ENCODE measurements at regions not wholly inside any gene's neighbourhood (a gene's known extent, or its start where the extent isn't known, plus 50 kb on each side); places are given as distances from the start of the nearest gene placed in this dataset.

DNA sequence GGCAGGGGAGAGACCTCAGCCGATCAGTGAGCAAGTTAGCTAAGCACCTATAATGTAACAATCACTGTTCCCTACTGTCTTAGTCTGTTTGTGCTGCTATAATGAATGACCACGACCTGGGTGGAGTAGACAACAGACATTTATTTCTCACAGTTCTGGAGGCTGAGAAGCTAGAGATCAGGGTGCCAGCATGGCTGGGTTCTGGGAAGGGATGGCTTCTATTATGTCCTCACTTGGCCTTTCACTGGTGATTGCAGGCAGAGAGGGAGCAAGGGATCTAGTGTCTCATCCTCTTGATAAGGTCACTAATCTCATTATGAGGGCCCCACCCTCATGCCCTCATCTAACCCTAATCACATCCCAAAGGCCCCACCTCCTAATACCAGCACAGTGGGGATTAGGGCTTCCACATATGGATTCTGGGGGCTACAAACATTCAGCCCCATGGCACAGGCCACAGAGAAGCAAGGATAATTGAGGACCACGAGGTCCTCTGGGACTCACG, 162.5 kb downstream of the CD83 start:
- H3K9me3 ChIP-seq, result no peaks in the 10 kb centered on the region
- DNase-seq, result no peak
- TF ChIP-seq EP300 (IDR thresholded peaks at IDR 0.05) (no peak), POLR2A (IDR thresholded peaks at IDR 0.05) (no peak)
- TF ChIP-seq, protein P1, sequence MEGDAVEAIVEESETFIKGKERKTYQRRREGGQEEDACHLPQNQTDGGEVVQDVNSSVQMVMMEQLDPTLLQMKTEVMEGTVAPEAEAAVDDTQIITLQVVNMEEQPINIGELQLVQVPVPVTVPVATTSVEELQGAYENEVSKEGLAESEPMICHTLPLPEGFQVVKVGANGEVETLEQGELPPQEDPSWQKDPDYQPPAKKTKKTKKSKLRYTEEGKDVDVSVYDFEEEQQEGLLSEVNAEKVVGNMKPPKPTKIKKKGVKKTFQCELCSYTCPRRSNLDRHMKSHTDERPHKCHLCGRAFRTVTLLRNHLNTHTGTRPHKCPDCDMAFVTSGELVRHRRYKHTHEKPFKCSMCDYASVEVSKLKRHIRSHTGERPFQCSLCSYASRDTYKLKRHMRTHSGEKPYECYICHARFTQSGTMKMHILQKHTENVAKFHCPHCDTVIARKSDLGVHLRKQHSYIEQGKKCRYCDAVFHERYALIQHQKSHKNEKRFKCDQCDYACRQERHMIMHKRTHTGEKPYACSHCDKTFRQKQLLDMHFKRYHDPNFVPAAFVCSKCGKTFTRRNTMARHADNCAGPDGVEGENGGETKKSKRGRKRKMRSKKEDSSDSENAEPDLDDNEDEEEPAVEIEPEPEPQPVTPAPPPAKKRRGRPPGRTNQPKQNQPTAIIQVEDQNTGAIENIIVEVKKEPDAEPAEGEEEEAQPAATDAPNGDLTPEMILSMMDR (IDR thresholded peaks at IDR 0.05), result no peak
- no peaks in the 10 kb centered on the region for H3K27me3 ChIP-seq
- H3K27ac ChIP-seq, result no peak overlapping the region
- no peaks in the 10 kb centered on the region for H3K36me3 ChIP-seq
- WGBS, 3 donors, result 85 to 95% (median 94%) methylated on average over 4 of the region's 4 CpGs
- peaks cover 9% of the 10 kb centered on the region for H3K4me1 ChIP-seq (ENCODE audit: insufficient read depth)
- H3K4me3 ChIP-seq, result no peak overlapping the region
- intact Hi-C loops (cut with DNase I), result no loop called here

DNA sequence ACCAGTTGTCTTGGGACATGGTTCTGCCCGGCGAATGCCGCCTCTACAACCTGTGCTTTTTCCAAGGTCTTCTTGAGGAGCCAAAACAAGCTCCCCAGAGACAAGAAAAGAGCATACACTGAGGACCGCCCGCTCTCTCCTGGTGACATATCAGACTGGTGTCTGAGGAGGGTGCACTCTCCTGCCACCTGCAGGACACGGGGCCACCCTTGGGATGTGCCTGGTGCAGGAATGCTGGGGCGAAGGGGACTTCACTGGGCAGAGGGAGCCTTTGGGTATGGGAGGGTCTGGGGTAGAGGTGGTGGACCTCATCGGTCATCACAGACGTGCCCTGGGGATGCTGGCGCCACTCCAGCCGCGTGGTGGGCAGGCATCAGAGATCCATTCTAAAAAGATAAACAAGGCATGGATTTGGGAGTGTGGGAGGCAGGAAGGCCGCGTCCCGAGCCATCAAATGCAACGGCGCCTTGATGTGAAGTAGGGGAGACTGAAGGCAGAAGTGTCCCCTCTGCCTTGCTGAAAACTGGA, 163.3 kb downstream of the CD83 start:
- 94 to 96% (median 95%) methylated on average over 17 of the region's 17 CpGs for WGBS, 3 donors
- no peaks in the 10 kb centered on the region for H3K27me3 ChIP-seq
- intact Hi-C loops (cut with DNase I), result no loop called here
- H3K4me1 ChIP-seq (ENCODE audit: insufficient read depth), result peaks cover 1% of the 10 kb centered on the region
- TF ChIP-seq EP300 (IDR thresholded peaks at IDR 0.05) (no peak), POLR2A (IDR thresholded peaks at IDR 0.05) (no peak)
- TF ChIP-seq, protein P1 (IDR thresholded peaks at IDR 0.05), result no peak
- no peaks in the 10 kb centered on the region for H3K9me3 ChIP-seq
- H3K27ac ChIP-seq, result no peak overlapping the region
- no peak for DNase-seq
- H3K36me3 ChIP-seq, result no peaks in the 10 kb centered on the region
- H3K4me3 ChIP-seq, result no peak overlapping the region

DNA sequence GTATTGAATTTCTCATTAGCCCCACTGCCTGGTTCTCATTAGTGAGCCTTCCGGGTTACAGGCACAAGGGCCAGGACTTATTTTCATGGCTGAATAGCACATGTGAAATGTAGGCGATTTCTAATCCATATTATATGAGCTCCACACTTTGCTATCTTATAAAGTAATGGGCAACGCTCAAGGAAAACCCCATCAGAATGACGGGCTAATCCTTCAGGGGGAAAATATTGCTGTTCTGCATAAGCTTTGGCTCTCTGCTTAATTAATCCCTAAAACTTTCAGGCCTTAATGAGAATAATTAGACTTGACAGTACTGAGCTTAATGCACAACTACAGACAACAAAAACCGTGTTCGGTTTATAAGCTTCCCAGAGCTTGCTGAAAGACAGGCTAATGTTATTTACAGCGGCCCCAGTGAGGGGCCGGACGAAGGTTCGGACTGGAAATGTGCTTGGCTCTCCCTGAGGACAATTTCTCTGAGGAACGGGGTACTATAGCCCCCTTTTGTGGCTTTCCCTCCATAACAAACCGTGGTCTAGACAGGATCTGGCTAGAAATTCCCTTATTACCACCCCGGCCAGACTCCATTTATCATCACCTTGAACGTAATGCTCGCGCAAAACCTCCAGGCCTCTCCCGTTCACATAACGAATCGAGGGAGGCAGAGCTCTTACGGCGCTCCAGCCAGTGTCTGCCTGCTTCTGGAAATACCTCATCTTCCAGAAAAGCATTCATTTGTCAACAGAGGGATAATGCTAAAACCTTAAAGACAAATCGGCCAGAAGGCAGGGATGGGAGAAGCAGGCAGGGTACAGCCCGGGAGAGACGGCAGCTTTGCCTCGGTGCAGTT, 164.5 kb downstream of the CD83 start:
- Histone ChIP-seq H3K9me3 (no peaks in the 10 kb centered on the region), H3K36me3 (no peaks in the 10 kb centered on the region), H3K4me3 (no peak overlapping the region), H3K4me1 (ENCODE audit: insufficient read depth) (peaks cover 3% of the 10 kb centered on the region), H3K27me3 (no peaks in the 10 kb centered on the region), H3K27ac (no peak overlapping the region)
- intact Hi-C loops (cut with DNase I), result no loop called here
- no peak for DNase-seq
- TF ChIP-seq EP300 (IDR thresholded peaks at IDR 0.05), result no peak
- TF ChIP-seq, protein P1 (IDR thresholded peaks at IDR 0.05), result no peak
- TF ChIP-seq POLR2A (IDR thresholded peaks at IDR 0.05), result no peak
- WGBS, 3 donors, result 83 to 92% (median 89%) methylated on average over 25 of the region's 25 CpGs

DNA sequence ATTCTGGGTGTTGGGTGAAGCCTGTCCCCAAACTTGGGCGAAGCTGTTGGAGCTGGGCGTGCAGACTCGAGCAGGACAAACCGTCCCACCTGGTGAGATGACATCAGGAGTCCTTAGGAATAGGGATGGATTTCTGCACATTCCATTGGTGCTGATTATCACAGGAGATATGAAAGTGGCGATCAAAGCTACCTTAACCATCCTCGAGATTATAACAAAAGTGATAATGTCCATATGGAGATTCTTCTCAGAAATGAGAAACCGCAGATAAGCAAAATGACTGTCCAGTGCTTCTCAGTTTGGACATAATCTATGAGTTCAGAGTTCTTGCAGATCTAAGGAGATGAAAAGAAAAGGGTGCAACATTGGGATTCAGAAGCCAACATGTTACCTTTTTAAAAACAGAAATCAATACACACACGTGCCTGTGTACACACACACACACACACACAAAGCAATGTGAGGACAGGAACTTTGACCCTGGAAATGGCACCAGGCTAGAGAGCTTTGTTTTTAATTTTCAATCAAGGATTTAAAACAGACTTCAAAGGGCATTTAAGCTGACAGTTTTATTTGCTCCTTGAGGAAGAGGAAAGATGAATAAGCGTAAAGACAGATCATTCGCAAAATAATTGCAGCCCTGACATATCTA, 165.4 kb downstream of the CD83 start:
- Histone ChIP-seq H3K4me1 (ENCODE audit: insufficient read depth) (peaks cover 3% of the 10 kb centered on the region), H3K36me3 (no peaks in the 10 kb centered on the region), H3K27me3 (no peaks in the 10 kb centered on the region), H3K4me3 (no peak overlapping the region), H3K27ac (no peak overlapping the region), H3K9me3 (no peaks in the 10 kb centered on the region)
- intact Hi-C loops (cut with DNase I), result no loop called here
- 89 to 92% (median 89%) methylated on average over 10 of the region's 10 CpGs for WGBS, 3 donors
- TF ChIP-seq POLR2A (IDR thresholded peaks at IDR 0.05) (no peak), EP300 (IDR thresholded peaks at IDR 0.05) (no peak)
- TF ChIP-seq, protein P1 (IDR thresholded peaks at IDR 0.05), result no peak
- no peak for DNase-seq
